ENCODE measurements at regions not wholly inside any gene's neighbourhood (a gene's known extent, or its start where the extent isn't known, plus 50 kb on each side); places are given as distances from the start of the nearest gene placed in this dataset.

DNA sequence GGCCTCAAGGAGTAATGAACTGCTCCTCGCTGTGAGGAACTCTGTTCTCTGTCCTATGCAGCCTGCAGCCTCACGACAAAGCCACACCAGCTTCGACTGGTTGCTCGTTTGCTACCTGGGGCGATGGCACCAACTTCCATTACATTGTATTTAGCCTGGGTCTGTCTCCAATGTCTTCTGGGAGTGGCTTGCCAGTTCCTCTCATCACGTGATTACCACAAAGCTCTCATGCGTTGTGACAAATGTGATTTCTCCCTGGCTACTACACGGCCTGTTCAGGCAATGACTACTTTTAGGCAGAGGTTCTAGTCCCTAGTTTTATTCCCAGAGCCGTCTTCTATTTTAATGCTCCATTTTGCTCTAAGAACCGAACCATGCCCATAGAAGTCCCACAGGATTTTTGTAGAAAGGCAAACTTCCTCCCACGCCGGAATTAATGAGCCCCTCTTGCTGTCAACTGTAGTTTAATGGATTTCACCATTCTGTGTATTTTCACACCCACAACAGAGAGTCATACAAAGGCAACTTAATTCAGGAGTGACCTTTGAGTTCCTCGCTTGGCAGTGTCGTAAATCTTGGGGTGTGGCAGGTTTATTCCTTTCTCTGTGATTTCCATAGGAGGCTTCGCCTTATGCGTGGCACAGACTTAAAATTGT, 351.9 kb downstream of the EFNB2 start:
- TF ChIP-seq POLR2A (IDR thresholded peaks at IDR 0.05) (no peak), POLR2AphosphoS5 (IDR thresholded peaks at IDR 0.05) (no peak), CTCF (IDR thresholded peaks at IDR 0.05) (no peak)

Measured in gastroesophageal sphincter (tissue), 3 donors.